ENCODE measurements at regions not wholly inside any gene's neighbourhood (a gene's known extent, or its start where the extent isn't known, plus 50 kb on each side); places are given as distances from the start of the nearest gene placed in this dataset.

DNA sequence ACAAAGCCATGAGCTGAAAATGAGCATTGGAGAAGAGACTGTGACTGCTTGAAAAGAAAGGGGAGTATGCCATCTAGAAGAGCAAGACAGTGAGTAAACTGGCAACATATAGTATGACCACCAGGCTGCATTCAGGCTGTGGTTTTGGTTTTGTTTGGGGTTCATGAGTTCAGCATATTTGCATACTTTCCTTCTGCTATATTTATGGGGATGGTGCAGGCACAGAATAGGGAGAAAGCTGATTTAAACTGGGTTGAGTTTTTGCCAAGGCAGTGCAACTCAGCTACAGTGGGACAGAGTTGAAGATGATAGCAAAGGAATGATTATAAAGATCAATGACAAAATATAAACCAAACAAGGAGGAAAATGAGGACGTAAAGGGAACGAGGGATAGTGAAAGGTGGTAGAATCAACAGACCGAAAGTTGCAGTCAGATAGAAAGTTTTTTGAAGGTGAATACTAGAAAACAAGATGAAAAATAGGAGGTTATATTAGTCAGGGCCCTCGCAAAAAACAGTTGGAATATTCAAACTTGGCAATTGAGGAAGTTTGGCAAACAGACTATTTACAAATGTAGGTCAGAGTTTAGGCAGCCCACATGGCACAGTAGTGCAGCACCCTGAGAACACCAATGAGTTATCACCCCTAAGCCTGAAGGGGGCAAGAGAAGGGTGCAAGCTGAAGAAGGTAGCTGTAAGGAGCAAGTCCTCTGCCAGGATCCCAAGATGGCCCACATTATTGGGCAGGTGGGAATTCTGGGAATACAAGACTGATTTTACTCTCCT is 114.8 kb upstream of the MAP9 start (continued):
- TF ChIP-seq, protein P1, sequence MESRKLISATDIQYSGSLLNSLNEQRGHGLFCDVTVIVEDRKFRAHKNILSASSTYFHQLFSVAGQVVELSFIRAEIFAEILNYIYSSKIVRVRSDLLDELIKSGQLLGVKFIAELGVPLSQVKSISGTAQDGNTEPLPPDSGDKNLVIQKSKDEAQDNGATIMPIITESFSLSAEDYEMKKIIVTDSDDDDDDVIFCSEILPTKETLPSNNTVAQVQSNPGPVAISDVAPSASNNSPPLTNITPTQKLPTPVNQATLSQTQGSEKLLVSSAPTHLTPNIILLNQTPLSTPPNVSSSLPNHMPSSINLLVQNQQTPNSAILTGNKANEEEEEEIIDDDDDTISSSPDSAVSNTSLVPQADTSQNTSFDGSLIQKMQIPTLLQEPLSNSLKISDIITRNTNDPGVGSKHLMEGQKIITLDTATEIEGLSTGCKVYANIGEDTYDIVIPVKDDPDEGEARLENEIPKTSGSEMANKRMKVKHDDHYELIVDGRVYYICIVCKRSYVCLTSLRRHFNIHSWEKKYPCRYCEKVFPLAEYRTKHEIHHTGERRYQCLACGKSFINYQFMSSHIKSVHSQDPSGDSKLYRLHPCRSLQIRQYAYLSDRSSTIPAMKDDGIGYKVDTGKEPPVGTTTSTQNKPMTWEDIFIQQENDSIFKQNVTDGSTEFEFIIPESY (IDR thresholded peaks at IDR 0.05; ENCODE audit: borderline replicate concordance, low read depth) = no peak
- no peak for TF ChIP-seq EZH2phosphoT487 (IDR thresholded peaks at IDR 0.05; ENCODE audit: borderline replicate concordance, low read depth)
- no peak for TF ChIP-seq FOXJ3 (CRISPR knock-in tag; IDR thresholded peaks at IDR 0.05)

DNA sequence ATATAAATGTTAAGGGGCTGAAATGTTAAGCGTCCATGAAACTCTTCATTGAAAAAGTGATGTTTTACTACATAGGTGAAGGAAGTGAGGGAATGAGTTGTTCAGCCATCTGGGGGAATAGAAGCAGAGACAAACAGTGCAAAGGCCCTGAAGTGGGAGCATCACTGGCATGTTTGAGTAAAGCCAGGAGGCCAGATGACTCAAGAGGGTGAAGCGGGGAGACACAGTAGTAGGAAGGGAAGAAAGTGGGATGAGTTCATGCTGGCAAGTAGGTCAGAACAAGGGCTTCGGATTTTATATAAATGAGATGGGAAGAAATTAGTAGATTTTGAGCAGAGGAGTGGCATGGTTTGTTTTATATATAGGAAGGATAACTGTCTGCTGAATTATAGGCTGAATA is 112.5 kb upstream of the MAP9 start:
- Histone ChIP-seq H3K9me2 (no peaks in the 10 kb centered on the region), H3K9ac (no peak overlapping the region), H4K20me1 (ENCODE audit: insufficient read depth) (no peaks in the 10 kb centered on the region), H3K27me3 (ENCODE audit: insufficient read depth) (no peaks in the 10 kb centered on the region), H3F3A (replicated peaks; ENCODE audit: insufficient read depth) (no peaks in the 10 kb centered on the region), H3K9me3 (no peaks in the 10 kb centered on the region), H2AFZ (ENCODE audit: low read depth) (no peak overlapping the region), H3K36me3 (replicated peaks in 1 of 2; ENCODE audit: control insufficient read depth in 1 of 2, insufficient read depth in 2 of 2, low read length in 1 of 2) (no peaks in the 10 kb centered on the region), H3K4me3 (ENCODE audit: low read depth in 2 of 2, low read length in 1 of 2) (no peak overlapping the region), H3K4me1 (ENCODE audit: control insufficient read depth in 1 of 2, insufficient read depth in 2 of 2, low read depth in 1 of 2, low read length in 1 of 2) (no peaks in the 10 kb centered on the region), H3K27ac (ENCODE audit: low read depth in 2 of 2, low read length in 1 of 2) (no peak overlapping the region), H3K79me2 (ENCODE audit: insufficient read depth) (no peaks in the 10 kb centered on the region), H3K4me2 (no peak overlapping the region)
- DNase-seq = no peak
- ChIA-PET POLR2A (no interaction called here), CTCF (no interaction called here)
- no peak for TF ChIP-seq MXI1 (IDR thresholded peaks at IDR 0.05; ENCODE audit: low read depth, low read length)
- TF ChIP-seq GABPA (IDR thresholded peaks at IDR 0.05; ENCODE audit: low read depth) = no peak
- TF ChIP-seq RXRA (IDR thresholded peaks at IDR 0.05; ENCODE audit: borderline replicate concordance, low read depth) = no peak
- no peak for TF ChIP-seq FOSL2 (IDR thresholded peaks at IDR 0.05; ENCODE audit: borderline replicate concordance, low read depth)
- TF ChIP-seq FOXM1 (IDR thresholded peaks at IDR 0.05; ENCODE audit: low read depth) = no peak
- TF ChIP-seq NFIC (IDR thresholded peaks at IDR 0.05; ENCODE audit: borderline replicate concordance) = no peak
- TF ChIP-seq, protein P2, sequence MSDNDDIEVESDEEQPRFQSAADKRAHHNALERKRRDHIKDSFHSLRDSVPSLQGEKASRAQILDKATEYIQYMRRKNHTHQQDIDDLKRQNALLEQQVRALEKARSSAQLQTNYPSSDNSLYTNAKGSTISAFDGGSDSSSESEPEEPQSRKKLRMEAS (IDR thresholded peaks at IDR 0.05; ENCODE audit: low read depth) = no peak
- TF ChIP-seq RCOR1 (IDR thresholded peaks at IDR 0.05; ENCODE audit: low read length) = no peak
- TF ChIP-seq SIN3A (IDR thresholded peaks at IDR 0.05; ENCODE audit: borderline replicate concordance, low read depth, low read length) = no peak
- TF ChIP-seq, protein P3, sequence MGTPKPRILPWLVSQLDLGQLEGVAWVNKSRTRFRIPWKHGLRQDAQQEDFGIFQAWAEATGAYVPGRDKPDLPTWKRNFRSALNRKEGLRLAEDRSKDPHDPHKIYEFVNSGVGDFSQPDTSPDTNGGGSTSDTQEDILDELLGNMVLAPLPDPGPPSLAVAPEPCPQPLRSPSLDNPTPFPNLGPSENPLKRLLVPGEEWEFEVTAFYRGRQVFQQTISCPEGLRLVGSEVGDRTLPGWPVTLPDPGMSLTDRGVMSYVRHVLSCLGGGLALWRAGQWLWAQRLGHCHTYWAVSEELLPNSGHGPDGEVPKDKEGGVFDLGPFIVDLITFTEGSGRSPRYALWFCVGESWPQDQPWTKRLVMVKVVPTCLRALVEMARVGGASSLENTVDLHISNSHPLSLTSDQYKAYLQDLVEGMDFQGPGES (IDR thresholded peaks at IDR 0.05; ENCODE audit: low read depth, low read length) = no peak
- TF ChIP-seq EP300 (IDR thresholded peaks at IDR 0.05; ENCODE audit: borderline replicate concordance in 1 of 2, low read depth in 1 of 2, low read length in 1 of 2) = no peak
- no peak for TF ChIP-seq TCF12 (IDR thresholded peaks at IDR 0.05)
- TF ChIP-seq, protein P4, sequence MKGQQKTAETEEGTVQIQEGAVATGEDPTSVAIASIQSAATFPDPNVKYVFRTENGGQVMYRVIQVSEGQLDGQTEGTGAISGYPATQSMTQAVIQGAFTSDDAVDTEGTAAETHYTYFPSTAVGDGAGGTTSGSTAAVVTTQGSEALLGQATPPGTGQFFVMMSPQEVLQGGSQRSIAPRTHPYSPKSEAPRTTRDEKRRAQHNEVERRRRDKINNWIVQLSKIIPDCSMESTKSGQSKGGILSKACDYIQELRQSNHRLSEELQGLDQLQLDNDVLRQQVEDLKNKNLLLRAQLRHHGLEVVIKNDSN (IDR thresholded peaks at IDR 0.05; ENCODE audit: borderline replicate concordance, low read depth) = no peak
- TF ChIP-seq, protein P5, sequence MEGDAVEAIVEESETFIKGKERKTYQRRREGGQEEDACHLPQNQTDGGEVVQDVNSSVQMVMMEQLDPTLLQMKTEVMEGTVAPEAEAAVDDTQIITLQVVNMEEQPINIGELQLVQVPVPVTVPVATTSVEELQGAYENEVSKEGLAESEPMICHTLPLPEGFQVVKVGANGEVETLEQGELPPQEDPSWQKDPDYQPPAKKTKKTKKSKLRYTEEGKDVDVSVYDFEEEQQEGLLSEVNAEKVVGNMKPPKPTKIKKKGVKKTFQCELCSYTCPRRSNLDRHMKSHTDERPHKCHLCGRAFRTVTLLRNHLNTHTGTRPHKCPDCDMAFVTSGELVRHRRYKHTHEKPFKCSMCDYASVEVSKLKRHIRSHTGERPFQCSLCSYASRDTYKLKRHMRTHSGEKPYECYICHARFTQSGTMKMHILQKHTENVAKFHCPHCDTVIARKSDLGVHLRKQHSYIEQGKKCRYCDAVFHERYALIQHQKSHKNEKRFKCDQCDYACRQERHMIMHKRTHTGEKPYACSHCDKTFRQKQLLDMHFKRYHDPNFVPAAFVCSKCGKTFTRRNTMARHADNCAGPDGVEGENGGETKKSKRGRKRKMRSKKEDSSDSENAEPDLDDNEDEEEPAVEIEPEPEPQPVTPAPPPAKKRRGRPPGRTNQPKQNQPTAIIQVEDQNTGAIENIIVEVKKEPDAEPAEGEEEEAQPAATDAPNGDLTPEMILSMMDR (IDR thresholded peaks at IDR 0.05) = no peak
- WGBS (ENCODE audit: low lambda C conversion rate) = 43% methylated on average over 3 of the region's 3 CpGs
